Activated CD4-positive, alpha-beta T cell treated with anti-CD3 and anti-CD28 coated beads for 48 hours (primary cell): ENCODE measurements at regions not wholly inside any gene's neighbourhood (a gene's known extent, or its start where the extent isn't known, plus 50 kb on each side); places are given as distances from the start of the nearest gene placed in this dataset.

Source experiments
- DNase-seq: peaks from one replicate; pipeline ENCODE4 v3.0.0-alpha.2; 2020

GRCh38 chr16:51892293-51893007 lies 654.5 kb downstream of the TOX3 start:
- DNase-seq, result no peak

DNA sequence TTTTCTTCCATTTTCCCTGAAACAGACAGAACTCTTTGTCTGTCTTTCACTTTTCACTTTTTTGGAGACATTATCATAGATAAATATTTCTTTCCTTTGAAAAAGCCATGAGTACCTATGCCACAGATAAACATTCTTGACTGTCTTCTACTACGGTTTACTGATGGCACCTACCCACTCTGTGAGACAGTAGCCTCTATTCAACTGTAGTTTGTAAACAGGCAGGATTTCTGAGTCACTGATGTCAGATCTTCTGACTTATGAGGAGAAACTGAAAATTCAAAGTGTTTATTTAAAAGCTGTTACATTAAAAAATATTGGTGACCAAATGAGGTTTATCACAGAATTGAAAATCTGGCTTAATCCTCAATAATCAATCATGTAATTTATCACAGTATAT lies 658.4 kb downstream of the TOX3 start:
- DNase-seq, result no peak

GRCh38 chr16:51888016-51888415 lies 658.9 kb downstream of the TOX3 start:
- DNase-seq, result no peak

- no peak for DNase-seq
Observed at GRCh38 chr16:51886456-51886855, 660.5 kb downstream of the TOX3 start.

DNA sequence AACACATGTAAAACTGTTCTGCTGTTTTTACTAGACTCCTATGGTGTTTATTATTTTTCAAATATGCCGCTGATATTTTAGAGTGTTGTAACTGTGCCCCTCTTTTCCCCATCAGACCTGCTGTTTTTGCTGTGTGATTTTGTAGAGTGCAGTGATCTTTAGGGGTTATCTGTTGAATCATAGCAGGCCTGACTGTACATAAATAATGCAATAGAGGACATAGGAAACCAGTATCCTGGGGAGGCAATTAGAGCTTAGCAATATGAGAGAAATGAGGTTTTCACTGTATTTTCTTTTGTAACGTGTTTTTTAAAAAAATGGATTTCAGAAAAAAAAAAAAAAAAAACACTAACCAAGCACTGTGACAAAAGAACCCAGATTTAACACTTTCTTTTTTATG lies 662.2 kb downstream of the TOX3 start:
- DNase-seq, result no peak

DNA sequence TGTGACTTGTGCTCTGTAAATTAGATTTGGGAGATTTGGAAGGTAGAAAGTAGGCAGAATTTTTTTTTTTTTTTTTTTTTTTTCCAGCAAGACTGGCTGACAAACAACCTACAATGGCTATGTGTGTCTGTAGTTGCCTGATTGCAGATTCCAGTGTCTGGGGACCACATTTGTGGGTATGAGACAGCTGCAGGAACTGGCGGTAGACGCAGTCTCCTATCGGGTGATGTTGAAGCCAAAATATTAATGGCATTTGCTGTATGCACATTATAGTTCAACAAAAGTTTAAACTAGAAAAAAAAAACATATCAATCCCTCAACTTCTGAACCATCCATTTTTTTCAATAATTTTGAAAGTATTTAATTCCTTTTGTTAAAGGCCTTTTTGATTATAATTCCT lies 665.2 kb downstream of the TOX3 start:
- DNase-seq, result no peak

- DNase-seq, result no peak
Observed at GRCh38 chr16:51880776-51881175, 666.2 kb downstream of the TOX3 start.

- no peak for DNase-seq
Observed at GRCh38 chr16:51877686-51878085, 669.3 kb downstream of the TOX3 start.

DNA sequence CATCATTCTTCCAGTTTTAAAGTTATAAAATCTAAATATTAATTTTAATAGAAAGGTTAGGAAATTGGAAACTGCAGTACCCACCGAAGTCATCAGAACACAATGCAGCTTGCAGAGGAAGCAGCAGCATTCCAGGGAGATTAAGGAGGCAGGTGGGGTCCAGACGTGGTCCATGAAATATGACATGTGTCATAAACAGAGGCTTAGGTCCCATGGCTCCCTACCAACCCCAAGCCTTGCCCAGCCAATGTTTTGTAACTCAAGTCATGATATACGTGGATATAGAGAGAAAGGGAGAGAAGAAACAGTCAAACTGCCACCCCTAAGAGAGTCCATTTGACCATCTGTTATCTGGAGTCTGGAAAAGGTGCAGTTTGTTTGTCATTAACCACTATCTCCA lies 670.0 kb downstream of the TOX3 start:
- no peak for DNase-seq

GRCh38 chr16:51876601-51876875 lies 670.4 kb downstream of the TOX3 start:
- no peak for DNase-seq

- DNase-seq, result no peak
Observed at GRCh38 chr16:51875834-51876600, 670.9 kb downstream of the TOX3 start.

DNA sequence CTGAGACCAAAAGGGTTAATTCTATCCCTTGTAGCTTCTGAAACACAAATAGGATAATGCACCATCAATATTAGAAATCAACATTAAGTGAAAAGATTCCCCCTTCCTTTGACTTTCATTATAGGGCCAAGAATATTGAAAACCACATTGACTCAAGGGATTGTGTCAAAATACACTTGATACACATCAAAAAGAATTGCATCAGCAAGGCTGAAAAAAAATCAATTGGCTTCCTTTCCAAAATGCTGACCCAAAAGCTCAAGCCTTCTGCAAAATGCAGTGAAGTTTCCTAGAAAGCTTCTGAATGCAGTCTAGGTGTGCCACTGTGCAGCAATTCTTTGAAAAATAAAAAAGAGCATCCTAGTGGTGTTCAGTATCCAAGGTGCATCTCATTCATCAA lies 674.4 kb downstream of the TOX3 start:
- DNase-seq, result no peak

DNA sequence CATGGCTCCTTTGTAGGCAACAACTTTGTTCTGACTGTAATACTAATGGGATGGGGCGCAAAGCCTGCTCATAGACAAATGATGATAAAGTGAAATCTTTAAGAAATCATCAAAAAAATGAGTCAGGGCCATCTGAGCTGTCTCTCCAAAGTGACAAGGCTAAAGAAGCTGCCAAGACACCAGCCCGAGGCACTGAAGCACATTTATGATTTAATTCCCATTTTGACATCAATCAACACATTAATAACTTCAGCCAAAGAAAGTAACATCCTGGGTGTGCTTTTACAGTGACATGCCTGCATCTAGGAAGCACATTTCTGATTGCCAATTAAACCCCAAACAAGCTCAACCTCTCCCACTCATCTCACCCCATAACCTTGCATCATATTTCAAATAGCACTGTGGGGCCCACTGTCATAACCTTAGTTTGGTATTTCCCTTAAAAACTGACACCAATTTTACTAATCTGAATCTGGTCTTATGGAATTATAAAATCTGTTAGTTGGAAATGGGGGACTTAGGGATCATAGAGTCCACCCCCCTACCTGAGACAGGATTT lies 676.6 kb downstream of the TOX3 start:
- no peak for DNase-seq

DNA sequence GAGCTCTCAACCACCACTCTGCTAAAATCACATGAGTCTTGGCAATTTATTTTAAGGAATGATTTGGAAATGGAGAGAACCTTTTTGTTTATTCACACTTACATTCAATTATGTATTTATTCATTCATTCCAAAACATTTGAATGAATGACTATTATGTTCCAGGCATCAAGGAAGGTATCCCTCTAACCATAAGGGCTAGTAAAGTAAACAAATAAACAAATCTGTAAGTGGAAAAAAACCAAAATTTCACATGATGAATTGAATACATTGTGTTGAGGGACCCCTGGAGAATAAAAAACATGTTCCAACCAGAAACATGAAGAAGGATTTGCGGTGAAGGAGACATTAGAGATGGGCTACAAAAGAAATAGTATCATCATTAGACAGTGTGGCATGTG lies 677.8 kb downstream of the TOX3 start:
- no peak for DNase-seq

DNA sequence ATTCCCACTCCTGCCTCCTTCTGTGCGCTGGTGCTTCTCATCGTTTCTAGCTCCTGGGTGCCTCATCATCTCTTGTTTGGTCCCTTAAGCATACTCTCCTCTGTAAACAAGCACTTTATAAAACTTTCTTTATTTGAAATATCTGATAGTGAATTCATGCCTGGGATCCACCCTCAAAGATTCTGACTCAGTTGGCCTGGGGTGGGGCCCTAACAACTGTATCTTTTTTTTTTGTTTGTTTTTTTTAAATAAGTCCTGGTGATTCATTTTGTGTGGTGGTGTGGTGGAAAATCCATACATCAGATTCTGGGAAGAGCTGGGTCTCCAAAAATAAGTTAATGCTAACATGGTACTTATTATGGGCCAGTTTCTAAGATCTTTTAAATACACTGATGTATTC lies 678.3 kb downstream of the TOX3 start:
- DNase-seq, result no peak

GRCh38 chr16:51867386-51868065 lies 679.4 kb downstream of the TOX3 start:
- DNase-seq, result no peak

GRCh38 chr16:51864575-51864974 lies 682.4 kb downstream of the TOX3 start:
- no peak for DNase-seq

DNA sequence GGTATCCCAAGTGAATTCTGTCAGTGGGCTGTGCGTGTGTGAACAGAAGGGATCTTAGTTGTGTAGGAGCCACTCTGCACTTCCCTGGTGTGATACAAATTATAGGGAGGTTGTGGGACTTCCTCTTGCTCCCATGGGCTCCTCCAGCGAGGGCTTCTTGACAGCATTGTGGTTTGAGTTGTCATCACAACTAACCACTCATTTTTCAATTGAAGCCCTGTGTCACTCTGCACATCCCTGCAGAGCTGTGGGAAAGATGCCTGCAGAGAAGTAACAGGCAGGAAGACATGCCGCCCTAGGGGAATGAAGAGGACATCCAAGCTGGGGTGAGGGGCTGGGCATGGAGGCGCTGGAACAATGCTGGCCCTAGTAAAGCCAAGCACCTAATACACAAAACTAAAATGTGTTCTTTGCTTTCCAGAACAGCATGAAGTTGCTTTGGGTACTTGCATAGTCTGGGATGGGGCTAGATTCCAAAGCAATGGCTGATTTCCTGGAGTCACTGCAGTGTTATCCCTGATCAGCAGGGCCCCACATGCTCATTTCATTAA lies 692.5 kb downstream of the TOX3 start:
- DNase-seq, result no peak

DNA sequence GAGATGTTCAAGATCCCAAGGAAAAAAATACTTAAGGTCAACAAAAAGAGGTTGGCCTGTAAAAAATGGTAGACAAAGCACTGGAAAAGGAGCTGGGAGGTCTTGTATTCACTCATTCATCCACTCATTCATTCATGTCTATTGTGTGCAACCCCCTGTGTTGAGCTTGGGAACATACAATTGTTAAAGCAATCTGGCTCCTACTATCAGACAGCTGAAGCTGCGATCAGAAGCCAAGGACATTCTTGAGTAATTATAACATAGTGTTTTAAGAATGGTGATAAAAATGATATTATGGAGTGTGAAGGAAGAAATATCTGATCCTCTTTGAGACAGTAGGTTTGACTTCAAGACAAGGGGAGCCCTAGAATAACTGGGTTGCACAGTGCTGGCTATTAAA lies 693.4 kb downstream of the TOX3 start:
- no peak for DNase-seq

DNA sequence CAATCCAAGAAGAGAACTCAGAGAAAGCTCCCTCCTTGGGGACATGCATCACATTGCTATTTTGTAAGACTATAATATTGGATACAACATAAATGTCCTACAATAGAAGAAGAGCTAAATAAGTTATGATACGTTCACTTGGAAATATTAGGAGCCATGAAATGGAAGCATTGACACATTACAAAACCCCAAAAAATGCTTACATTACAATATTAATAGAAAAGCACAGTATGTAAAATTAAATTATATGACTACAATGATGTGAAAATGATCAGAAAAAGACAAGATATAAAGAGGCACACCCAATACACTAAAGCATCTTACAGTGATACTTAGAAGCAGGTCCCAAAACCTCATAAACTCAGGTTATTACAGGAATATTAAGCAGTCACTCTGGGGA lies 694.1 kb downstream of the TOX3 start:
- no peak for DNase-seq

DNA sequence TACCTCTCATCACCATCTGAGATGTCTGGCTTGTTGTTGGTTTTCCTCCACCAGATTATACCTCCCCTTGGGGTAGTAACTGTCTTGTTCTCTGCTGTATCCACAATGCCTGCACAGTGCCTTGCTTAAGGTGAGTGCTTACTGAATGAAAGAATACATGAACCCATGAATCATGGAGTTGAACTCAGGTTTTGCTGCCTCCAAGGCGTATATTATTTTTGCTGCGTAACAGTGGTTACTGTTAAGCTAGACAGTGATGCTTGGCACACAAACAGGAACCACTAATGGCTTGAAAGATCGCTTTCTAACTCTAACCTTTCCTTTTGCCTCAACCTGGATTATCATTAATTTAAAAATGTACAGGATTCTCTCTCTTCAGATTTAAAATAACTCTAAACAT lies 695.8 kb downstream of the TOX3 start:
- no peak for DNase-seq

GRCh38 chr16:51849715-51850114 lies 697.2 kb downstream of the TOX3 start:
- no peak for DNase-seq

DNA sequence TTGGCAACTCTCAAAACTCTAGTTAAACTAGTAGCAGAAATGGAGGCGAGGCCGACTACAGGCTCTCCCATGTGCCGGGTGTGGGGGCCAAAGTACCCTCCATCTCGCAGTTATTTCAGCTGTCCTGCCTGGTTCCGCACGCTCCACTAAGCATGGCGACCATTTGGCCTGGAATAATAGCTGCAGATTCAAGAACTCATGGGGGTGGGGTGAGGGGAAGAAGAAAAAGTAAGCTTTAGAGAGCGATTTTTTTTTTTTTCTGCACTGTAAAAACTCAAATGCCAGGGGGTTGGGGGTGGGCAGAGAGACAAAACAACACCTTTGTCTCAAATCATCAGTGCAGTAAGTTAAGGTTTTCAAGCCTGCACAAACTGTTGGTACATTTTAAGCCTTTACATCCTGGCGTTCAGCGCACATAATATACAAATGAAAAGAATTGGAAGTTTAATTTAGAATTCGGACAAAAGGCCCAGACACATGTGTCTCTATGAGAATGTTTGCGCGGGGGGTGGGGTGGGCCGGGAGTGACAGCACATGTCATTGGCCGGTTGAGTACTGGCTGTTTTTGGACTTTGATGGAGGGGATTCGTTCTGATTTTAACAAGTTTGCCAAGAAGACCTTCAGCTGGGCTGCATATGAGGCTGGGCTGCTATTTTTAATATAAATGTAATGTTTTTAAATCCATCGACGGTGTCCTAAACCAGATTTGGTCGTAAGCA lies 694.7 kb upstream of the SALL1 start:
- DNase-seq, result no peak
